RWPE1 (cell line): ENCODE measurements at regions not wholly inside any gene's neighbourhood (a gene's known extent, or its start where the extent isn't known, plus 50 kb on each side); places are given as distances from the start of the nearest gene placed in this dataset.

Source experiments
- CTCF ChIA-PET: fragments of 350-600 bp; sonication (Branson Sonifier 250); formaldehyde crosslinking; extraction: SDS; loops from one replicate; lab custom pipeline; 2021; lab: Yijun Ruan, JAX
- POLR2A ChIA-PET: fragments of 400-600 bp; formaldehyde crosslinking; extraction: SDS; loops from one replicate; lab custom pipeline; 2020; ENCODE audit warnings: antibody characterized with exemption; ENCODE audit not compliant: low non-redundant PET; lab: Yijun Ruan, JAX
- DNase-seq: peaks from one replicate; pipeline ENCODE4 v3.0.0; 2012; ENCODE audit warnings: low spot score
- H3K27ac ChIP-seq: fragments of 450-650 bp; 2 replicates; pipeline ENCODE4 v1.5.1; 2017
- CTCF ChIP-seq: fragments of 450-650 bp; conservative IDR thresholded peaks from 2 replicates; pipeline ENCODE4 v1.5.1; 2017; ENCODE audit warnings: low read depth, mild to moderate bottlenecking

GRCh38 chr5:67678594-67678993 is 482.0 kb upstream of the CD180 start:
- POLR2A ChIA-PET, result no interaction called here
- CTCF ChIA-PET, result no interaction called here
- no peak for TF ChIP-seq CTCF
- H3K27ac ChIP-seq, result no peak overlapping the region
- no peak for DNase-seq

DNA sequence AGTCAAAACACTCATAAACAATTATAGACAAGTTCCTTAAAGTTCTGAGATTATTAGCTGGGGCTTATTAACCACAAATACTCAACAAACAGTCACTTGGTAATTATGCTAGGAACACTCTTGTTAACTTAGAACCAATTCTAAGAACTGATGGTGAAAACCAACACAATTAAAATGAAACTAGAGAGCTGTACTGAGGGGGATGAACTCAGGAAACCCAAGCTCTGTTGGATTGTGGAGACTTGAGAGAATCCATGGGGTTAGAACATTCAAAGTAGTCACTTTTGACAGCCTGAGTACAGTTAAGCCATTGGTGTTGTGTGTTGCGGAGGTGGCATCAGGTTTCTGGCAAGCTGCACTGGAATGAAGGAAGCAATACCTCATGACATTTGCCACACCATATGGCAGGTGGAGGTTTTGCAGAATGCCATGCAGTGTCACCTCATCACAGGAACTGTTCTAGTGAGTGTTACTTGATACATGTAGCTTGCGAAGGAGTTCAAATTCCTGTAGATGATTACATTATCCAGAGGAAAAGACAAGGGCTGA is 480.9 kb upstream of the CD180 start:
- no peak for DNase-seq
- POLR2A ChIA-PET, result no interaction called here
- H3K27ac ChIP-seq, result no peak overlapping the region
- CTCF ChIA-PET, result interaction anchor here (0.7 to 0.8 kb wide), 3 partner anchors 22 to 171 kb away, joined by 3 to 5 read pairs (median 4); no protein-coding TSS in a partner anchor
- no peak for TF ChIP-seq CTCF

DNA sequence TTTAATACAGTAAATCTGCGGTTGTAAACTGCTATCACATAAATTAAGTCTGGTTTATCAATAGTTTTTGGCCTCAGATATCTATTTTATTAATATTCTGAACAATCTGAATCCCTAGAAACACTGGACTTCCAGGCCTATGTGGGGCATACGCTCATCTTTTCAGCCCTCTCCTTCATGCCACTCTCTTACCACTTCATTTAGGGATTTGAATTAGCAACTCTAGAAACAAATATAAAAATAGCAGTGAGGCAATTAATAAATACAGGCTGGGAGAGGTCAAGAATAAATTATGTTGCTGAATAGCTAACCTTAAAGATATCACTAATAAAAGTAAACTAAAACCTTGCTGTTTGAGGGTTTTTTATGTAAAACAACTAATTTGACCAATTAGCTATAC is 480.3 kb upstream of the CD180 start:
- CTCF ChIA-PET, result interaction anchor here (0.7 to 0.8 kb wide), 3 partner anchors 23 to 171 kb away, joined by 3 to 5 read pairs (median 4); no protein-coding TSS in a partner anchor
- POLR2A ChIA-PET, result no interaction called here
- H3K27ac ChIP-seq, result no peak overlapping the region
- no peak for TF ChIP-seq CTCF
- no peak for DNase-seq

DNA sequence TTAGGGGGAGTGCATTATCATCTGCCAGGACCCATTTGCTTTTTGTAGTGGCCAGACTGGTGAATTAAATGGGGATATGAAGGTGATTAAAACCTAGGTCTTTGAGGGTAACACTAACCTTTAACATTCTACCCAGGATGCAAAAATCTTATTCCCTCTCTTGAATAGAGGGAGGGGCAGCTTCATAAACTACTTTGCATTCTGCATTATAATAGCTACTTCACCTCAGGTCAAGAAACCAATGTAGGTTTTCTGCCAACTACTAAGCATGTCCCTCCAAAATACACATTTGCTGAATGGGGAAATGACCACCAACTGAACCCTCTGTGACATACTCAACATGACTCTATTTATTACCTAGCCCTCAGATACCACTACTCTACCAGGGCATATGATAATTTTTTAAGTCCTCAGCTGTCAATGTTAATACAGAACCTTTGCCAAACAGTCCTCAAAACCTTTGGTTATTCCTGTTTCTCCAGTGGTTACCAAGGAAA is 477.6 kb upstream of the CD180 start:
- no peak for TF ChIP-seq CTCF
- H3K27ac ChIP-seq, result no peak overlapping the region
- DNase-seq, result no peak
- ChIA-PET POLR2A (no interaction called here), CTCF (no interaction called here)

- ChIA-PET POLR2A (no interaction called here), CTCF (interaction anchor here (0.6 kb wide), 1 partner anchor 266 kb away, joined by 8 read pairs; no protein-coding TSS in a partner anchor)
- H3K27ac ChIP-seq, result no peak overlapping the region
- TF ChIP-seq CTCF, result no peak
- no peak for DNase-seq
Measured at GRCh38 chr5:67673618-67674017, 477.0 kb upstream of the CD180 start.

- DNase-seq, result no peak
- POLR2A ChIA-PET, result no interaction called here
- TF ChIP-seq CTCF, result no peak
- H3K27ac ChIP-seq, result no peak overlapping the region
- CTCF ChIA-PET, result interaction anchor here (0.6 kb wide), 1 partner anchor 265 kb away, joined by 8 read pairs; no protein-coding TSS in a partner anchor
Measured at GRCh38 chr5:67673180-67673579, 476.6 kb upstream of the CD180 start.
